Calu3 (cell line): ENCODE measurements at regions not wholly inside any gene's neighbourhood (a gene's known extent, or its start where the extent isn't known, plus 50 kb on each side); places are given as distances from the start of the nearest gene placed in this dataset.

ENCODE experiments used
- BruUV-seq: library from RNA; stranded (reverse); fragments of 400-500 nt; replicated peaks from 2 replicates; lab custom pipeline; 2021; lab: Mats Ljungman, UMichigan
- CTCF ChIA-PET: fragments of 300-600 bp; sonication (Branson Sonifier 250); formaldehyde crosslinking; loops from one replicate; lab custom pipeline; 2022; ENCODE audit warnings: antibody characterized with exemption; lab: Charles Lee
- DNase-seq: peaks from one replicate; pipeline ENCODE4 v3.0.0; 2022
- H3K27ac Mint-ChIP-seq: one replicate; pipeline ENCODE4 v1.8.0; 2022; ENCODE audit warnings: mixed read lengths; ENCODE audit not compliant: unreplicated experiment
- H3K27me3 Mint-ChIP-seq: one replicate; pipeline ENCODE4 v1.8.0; 2022; ENCODE audit warnings: mixed read lengths; ENCODE audit not compliant: unreplicated experiment
- H3K36me3 Mint-ChIP-seq: one replicate; pipeline ENCODE4 v1.8.0; 2022; ENCODE audit warnings: mild to moderate bottlenecking, moderate library complexity, mixed read lengths; ENCODE audit not compliant: insufficient read depth, unreplicated experiment
- H3K4me1 Mint-ChIP-seq: one replicate; pipeline ENCODE4 v1.8.0; 2022; ENCODE audit warnings: mild to moderate bottlenecking, low read depth, mixed read lengths; ENCODE audit not compliant: unreplicated experiment
- H3K4me3 Mint-ChIP-seq: one replicate; pipeline ENCODE4 v1.8.0; 2022; ENCODE audit warnings: mild to moderate bottlenecking, low read depth, moderate library complexity, mixed read lengths; ENCODE audit not compliant: unreplicated experiment
- H3K9me3 Mint-ChIP-seq: one replicate; pipeline ENCODE4 v1.8.0; 2022; ENCODE audit warnings: low read depth, mixed read lengths; ENCODE audit not compliant: unreplicated experiment
- CTCF ChIP-seq: fragments of 200-600 bp; IDR thresholded peaks from one replicate; pipeline ENCODE4 v1.8.0; 2022; ENCODE audit warnings: antibody characterized with exemption; ENCODE audit not compliant: unreplicated experiment
- intact Hi-C: fragments of 100-400 bp; cut with micrococcal nuclease; formaldehyde crosslinking; loops from one replicate; pipeline ENCODE4 v1.10.0; 2022; ENCODE audit not compliant: unreplicated experiment

- no peak overlapping the region for H3K4me3 Mint-ChIP-seq
- H3K4me1 Mint-ChIP-seq: peaks cover 22% of the 10 kb centered on the region
- CTCF ChIA-PET: interaction anchor here (1.2 kb wide), 1 partner anchor 11 kb away, joined by 3 read pairs; no protein-coding TSS in a partner anchor
- DNase-seq: no peak
- no peak for TF ChIP-seq CTCF
- no peaks in the 10 kb centered on the region for H3K9me3 Mint-ChIP-seq
- intact Hi-C loops: no loop called here
- H3K27me3 Mint-ChIP-seq: no peaks in the 10 kb centered on the region
- no TSS peak for BruUV-seq
- H3K27ac Mint-ChIP-seq: no peak overlapping the region
- H3K36me3 Mint-ChIP-seq: no peaks in the 10 kb centered on the region
Measured at GRCh38 chr1:209416039-209416438, 167.5 kb upstream of the CAMK1G start.

- intact Hi-C loops: no loop called here
- no peaks in the 10 kb centered on the region for H3K27me3 Mint-ChIP-seq
- H3K9me3 Mint-ChIP-seq: no peaks in the 10 kb centered on the region
Measured at GRCh38 chr1:209416716-209417115, 166.8 kb upstream of the CAMK1G start.

GRCh38 chr1:209417761-209418160 is 165.8 kb upstream of the CAMK1G start:
- intact Hi-C loops: no loop called here

More at GRCh38 chr1:209416716-209417115, 166.8 kb upstream of the CAMK1G start:
- no peak overlapping the region for H3K27ac Mint-ChIP-seq
- CTCF ChIA-PET: interaction anchor here (0.5 kb wide), 1 partner anchor 26 kb away, joined by 3 read pairs; no protein-coding TSS in a partner anchor
- no peak overlapping the region for H3K4me3 Mint-ChIP-seq
- TF ChIP-seq CTCF: no peak
- H3K4me1 Mint-ChIP-seq: peaks cover 22% of the 10 kb centered on the region
- H3K36me3 Mint-ChIP-seq: no peaks in the 10 kb centered on the region
- BruUV-seq: no TSS peak
- no peak for DNase-seq

GRCh38 chr1:209420276-209420675 is 163.2 kb upstream of the CAMK1G start:
- Mint-ChIP-seq H3K9me3 (no peaks in the 10 kb centered on the region), H3K27me3 (no peaks in the 10 kb centered on the region), H3K4me3 (no peak overlapping the region), H3K27ac (peak overlapping the region; percentile 32), H3K36me3 (peaks cover 3% of the 10 kb centered on the region), H3K4me1 (peaks cover 25% of the 10 kb centered on the region)
- CTCF ChIA-PET: no interaction called here
- no peak for TF ChIP-seq CTCF
- DNase-seq: no peak
- no TSS peak for BruUV-seq
- intact Hi-C loops: no loop called here

More at GRCh38 chr1:209417761-209418160, 165.8 kb upstream of the CAMK1G start:
- H3K27me3 Mint-ChIP-seq: no peaks in the 10 kb centered on the region
- no peak overlapping the region for H3K27ac Mint-ChIP-seq
- DNase-seq: no peak
- no peaks in the 10 kb centered on the region for H3K9me3 Mint-ChIP-seq
- no peak overlapping the region for H3K4me3 Mint-ChIP-seq
- H3K4me1 Mint-ChIP-seq: peaks cover 31% of the 10 kb centered on the region
- BruUV-seq: no TSS peak
- no peak for TF ChIP-seq CTCF
- H3K36me3 Mint-ChIP-seq: peaks cover 3% of the 10 kb centered on the region
- CTCF ChIA-PET: no interaction called here
